Hematopoietic multipotent progenitor cell treated with erythropoietin and hydrocortisone succinate and interleukin-3 and kit ligand, for 6 days (in vitro differentiated cells): ENCODE measurements at regions not wholly inside any gene's neighbourhood (a gene's known extent, or its start where the extent isn't known, plus 50 kb on each side); places are given as distances from the start of the nearest gene placed in this dataset.
"Not testable (repeated sequence)": the region's sequence is repeated elsewhere in the genome, so short reads cannot be mapped to it uniquely, and the experiment has no call there.

Experiments used
- DNase-seq: peaks from one replicate; pipeline ENCODE4 v3.0.0-alpha.2; 2015

DNA sequence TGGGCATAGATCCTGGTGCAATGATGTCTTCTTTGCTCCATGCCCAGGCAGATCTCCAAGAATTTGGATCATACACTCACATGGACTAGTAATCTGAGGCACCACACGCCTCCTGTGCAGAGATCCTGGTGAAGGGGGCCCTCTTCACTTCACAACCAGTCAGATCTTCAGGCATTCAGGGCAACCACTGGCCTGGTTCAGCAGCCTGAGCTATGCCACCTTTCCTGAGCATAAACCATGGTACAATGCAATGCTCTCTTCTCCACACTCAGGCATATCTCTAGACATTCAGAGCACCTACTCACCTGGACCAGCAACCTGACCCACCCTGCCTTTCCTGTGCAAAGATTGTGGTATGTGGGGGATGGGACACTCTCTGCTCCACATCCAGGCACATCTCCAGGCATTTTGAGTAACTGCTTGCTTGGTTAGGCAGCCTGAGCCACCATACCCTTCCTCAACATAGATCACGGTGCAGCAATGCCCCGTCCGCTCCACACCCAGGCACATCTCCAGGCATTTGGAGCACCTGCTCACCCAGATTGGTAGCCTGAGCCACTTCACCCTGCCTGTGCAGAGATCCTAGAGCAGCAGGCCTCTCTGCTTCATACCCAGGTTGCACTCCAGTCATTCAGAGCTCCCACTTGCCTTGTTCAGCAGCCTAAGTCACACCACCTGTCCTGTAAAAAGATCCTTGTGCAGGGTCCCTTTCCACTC, 532.2 kb upstream of the STEAP1 start:
- no peak for DNase-seq

DNA sequence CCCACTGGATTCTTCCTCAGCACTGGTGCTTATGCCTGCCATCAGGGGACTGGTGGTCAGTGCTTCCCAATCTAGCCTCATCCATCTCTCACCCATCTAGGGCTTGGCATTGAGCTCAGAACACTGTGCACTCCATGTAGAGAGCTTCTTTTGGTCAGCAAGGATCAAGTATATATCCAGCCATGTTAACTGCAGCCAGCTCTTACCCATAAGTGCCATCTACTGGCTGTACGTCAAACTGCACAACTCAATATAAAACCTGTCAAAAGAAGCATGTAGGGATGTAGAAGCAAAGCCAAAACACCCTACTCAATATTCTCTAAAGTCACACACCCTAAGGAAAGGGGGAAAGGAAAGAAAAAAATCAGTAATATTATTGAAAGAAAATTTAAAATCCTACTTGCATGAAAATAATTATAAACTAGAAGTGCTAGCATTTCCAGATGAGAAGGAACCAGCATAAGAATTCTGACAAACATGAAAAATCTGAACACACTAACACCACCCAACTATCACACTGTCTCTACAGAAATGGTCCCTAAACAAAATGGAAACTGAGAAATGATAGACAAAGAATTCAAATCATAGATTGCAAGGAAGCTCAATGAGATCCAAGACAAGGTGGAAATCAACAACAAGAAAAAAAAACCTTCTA, 531.1 kb upstream of the STEAP1 start:
- DNase-seq = peak; percentile 63

DNA sequence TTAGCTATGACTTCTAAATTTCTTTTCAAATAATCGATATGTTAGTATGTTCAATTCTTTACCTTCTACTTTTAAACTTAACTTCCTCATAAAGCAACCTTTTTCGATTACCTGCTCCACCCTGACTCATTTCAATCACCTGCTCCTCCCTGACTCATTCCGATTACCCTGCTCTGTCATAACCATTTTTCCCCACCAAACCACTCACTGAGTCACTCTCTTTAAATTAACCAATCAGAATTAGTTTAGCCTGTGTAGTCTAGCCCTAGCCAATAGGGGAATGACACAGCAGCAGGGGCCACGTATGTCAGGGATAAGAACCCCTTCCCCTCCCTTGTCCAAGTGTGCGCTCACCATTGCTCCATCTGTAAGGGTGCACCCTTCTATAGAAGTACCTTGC, 530.1 kb upstream of the STEAP1 start:
- DNase-seq = not testable (repeated sequence)

DNA sequence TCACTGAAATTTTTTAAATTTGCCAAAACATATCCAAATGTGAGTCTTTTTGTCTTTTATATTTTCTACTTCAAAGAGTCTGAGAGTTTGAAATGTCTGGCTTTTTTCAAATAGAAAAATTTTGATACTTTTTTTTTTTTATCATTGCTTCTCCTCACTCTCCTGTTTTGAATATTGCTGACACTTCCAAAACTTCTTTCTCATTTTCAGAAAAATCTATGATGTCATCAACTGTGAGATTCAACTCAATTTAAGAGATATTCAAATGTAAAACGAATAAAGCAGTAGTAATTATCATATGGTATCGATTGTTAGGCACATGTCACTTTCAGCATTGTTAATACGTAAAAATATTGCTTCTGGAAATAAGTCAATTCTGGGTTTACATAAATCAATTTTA, 505.8 kb upstream of the STEAP1 start:
- no peak for DNase-seq

DNA sequence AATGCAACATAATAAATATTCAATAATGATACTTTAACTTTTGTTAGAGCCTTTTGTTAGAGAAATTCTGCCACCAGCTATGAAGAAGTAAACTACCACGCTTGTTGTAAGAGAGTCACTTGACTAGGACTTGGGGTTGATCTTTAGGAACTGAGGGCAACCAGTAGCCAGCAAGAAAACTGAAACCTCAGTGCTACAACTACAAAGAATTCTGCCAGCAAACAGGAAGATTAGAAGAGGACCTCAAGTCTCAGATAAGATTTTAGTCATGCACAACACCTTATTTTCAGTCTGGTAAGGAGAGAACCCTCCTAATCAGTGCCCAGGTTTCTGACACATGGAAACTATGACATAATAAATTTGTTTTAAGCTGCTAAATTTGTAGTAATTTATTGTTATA, 498.3 kb upstream of the STEAP1 start:
- no peak for DNase-seq

DNA sequence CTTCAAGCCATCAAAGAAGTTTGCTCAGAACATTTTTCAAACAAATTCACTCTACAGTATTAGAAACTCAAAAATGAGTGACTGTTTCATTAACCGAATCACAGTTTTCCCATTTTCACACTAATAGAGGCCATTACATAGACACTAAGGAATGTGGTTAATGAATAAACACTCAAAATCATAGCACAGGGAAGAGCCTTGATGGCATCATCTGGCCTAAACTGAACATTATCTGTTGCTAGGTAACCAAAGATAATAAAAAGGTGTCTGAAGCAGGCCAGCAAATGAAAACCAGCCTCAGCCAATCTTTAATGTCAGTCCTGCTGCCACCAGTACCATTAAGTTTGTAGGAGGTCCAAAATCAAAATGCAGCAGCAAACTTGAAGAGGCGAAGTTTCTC, 492.4 kb upstream of the STEAP1 start:
- no peak for DNase-seq

DNA sequence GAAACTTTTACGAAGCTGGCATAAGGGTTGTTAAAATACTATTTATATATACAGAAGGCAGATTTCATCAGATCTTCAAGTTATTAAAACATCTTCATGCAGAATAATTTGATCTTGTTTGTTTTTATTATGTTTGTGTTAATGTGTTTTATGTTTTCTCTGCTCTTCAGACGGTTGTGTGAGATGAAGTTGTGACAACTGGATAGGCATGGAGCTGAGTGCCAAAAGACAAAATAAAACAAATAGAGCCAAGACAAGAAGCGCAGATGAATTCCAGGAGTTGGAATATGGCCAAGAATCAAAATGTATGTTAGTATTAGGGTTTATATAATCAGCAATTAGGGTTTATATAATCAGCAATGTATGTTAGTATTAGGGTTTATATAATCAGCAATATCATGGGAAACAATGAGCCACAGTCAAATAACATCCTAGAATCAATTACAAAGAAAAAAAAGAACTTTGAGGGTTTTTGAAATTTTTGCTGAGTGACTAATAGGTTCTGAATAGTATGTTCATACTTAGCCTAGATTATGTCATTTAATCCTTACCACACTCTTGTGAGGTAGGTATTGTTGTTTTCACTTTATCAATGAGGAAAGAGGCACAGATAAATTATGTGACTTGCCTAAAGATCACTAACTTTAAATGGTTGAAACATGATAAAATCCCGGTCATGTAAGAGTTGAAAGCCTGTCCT, 488.0 kb upstream of the STEAP1 start:
- no peak for DNase-seq

DNA sequence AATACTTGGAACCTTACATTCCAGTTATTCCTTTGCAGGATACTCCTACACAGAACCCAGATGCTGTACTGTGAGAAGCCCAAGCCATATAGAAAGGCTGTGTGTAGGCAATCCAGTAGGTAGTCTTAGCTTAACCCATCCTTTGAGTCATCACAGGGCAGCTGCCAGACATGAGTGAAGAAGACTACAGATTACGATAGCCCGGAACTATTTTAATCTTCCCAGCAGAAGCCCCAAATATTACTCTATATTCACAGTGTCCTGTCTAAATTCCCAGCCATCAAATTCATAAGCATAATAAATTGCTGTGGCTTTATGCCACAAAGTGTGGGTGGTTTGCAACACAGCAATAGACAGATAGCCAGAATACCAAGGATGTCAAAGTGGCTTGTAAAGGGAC, 474.1 kb upstream of the STEAP1 start:
- no peak for DNase-seq

DNA sequence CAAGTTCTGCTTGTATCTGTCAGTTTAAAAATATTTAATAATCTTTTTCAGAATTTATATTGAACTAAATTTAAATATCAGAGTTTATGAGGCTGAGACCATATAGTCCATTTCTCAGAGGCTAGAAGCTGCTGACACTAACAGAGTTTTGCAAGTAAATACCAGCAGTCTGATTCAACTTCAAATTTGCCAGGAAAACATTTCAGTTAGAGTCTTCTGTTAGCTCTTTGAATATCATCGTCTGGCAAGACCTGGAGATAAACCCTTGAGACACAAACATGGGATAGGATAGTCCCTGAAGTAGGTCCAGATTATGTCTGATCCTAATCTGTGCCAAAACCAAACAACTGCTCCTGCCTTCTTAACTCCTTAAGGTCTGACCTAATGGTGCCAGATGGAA, 472.8 kb upstream of the STEAP1 start:
- no peak for DNase-seq

DNA sequence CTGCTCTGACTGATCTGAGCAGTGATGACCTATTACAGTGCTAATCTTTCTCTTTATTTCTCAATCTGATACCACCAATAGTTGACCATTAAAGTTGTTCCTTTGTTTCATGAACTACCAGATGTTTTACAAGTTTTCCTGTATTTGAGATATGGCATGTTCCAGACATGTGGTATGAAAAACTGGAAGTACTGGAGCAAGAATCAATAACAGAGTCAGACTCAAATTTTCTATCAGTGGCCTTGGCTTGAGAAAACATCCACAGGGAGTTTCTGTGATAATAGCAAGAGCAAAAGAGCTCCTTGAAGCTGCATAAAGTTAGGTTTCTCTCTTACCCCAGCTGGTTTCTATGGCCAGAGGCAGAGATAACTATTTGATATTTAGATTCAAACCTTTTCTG, 469.0 kb upstream of the STEAP1 start:
- DNase-seq = no peak

DNA sequence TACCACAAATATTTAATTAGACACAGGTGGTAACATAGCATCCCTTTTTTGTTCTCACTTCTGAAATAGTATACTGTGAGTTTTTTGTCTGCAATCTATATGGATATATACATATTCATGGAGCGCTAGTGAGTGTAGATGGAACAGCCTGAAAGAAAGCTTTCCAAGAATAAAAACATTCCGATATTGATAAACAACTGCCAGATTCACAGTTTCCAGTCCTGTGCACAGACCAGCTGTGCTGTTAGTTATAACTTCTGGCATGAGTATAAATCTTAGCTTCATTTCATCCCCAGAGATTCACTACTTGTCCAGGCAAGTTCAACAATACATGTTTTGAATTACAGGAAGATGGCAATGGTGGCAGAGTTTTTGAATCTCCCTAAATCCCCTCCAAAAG, 467.1 kb upstream of the STEAP1 start:
- no peak for DNase-seq

DNA sequence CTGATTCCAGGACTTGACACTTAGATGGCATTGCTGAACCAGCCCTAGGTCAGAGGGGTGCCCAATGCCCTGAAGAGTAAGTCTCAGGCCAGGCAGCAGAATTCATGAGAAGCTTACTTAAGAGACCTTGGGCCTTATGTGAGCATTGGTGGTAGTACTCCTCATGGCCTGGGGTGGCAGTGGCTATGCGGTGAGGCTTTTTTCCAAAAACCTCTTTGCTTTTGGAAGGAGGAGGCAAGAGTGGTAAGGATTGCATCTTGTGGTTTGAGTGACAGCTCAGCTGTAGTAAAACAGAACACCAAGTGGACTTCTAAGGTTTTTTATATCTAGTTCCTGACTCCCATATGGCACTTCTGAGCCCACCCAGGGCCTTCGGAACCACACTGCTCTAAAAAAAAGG, 459.0 kb upstream of the STEAP1 start:
- no peak for DNase-seq

DNA sequence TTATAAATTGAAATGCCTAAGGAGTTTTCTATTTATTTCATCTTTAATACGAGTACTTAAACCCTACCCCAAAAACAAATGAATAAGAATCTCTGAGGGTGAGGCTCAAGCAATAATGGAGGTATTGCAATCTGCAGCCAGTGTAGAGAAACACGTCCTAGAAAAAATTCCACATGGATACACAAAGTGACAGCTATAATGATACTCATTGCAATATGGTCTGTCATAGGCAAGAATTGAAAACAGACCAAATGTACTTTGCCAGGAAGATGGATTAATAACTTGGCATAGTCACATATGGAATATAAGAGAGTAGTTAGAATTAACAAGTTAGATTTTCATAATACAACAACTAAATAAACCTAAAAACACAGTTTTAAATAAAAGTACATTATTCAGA, 440.1 kb upstream of the STEAP1 start:
- DNase-seq = no peak

DNA sequence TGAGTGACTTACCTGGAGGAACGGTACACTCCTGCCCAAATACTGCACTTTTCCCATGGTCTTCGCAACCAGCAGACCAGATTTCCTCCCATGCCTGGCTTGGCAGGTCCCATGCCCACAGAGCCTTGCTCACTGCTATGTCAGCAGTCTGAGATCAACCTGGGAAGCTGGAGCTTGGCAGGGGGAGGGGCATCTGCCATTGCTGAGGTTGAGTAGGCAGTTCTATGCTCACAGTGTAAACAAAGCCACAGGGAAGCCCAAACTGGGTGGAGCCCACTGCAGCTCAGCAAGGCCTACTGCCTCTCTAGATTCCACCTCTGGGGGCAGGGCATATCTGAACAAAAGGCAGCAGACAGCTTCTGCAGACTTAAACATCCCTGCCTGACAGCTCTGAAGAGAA, 435.3 kb upstream of the STEAP1 start:
- not testable (repeated sequence) for DNase-seq

DNA sequence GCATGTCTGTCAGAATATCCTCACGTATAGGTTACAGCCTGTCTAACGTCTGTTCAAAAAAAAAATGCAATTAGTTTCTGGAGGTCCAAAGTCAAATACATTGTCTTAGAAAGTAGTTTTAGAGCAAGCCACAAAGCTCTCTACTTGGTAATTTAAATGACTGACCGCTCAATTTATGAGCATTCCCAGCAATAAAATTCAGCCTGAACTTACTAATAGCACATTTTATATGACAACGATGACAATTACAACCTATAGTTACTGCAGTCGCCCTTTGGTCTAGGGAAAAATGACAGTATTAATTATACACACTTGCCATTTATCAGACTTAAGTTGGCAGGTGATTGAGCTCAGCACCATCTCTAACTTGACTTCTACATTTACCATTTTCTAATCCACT, 425.8 kb upstream of the STEAP1 start:
- DNase-seq = no peak

DNA sequence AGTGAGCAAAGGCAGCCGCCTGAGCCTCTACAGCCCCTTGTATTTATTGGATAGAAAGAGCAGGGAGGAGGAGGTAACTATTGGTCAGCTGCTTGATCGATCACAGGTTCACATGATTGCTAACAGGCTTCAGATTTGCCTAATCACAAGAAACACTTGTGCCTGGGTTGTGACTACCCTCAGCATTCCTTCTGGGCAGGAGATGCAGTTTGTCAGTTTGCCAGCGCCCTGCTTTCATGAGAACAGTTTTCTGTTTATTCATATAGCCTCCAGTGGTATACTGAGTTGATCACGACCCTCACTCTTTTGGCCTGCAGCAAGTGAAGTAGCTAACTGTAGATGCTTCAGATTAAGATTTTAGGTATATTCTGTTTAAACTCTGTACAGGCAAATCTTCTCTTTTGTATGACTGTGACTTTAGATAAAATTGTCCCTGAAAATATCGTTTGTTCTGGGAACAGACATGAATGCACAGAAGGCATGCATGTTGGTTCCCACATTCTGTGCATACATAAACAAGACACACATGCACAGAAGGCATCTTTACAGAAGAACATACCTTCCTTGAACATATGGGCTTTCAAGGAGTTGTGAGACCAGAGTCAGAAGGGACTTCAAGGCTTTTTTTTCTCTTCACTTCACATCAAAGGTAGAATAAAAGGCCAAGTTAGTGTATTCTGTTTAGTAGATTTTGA, 422.4 kb upstream of the STEAP1 start:
- DNase-seq = no peak

DNA sequence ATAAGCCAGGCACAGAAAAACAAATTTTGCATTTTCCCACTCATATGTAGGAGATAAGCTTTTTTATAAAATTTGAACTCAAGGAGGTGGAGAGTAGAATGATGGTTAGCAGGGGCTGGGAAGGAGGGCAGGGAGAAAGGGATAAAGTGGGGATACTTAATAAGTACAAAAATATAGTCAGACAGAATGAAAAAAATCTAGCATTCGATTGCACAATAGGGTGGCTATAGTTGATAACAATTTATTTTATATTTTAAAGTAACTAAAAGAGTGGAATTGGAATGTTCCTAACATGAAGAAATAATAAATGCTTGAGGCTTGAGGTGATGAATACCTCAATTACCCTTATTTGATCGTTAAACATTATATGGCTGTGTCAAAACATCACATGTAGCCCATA, 415.7 kb upstream of the STEAP1 start:
- DNase-seq = no peak

DNA sequence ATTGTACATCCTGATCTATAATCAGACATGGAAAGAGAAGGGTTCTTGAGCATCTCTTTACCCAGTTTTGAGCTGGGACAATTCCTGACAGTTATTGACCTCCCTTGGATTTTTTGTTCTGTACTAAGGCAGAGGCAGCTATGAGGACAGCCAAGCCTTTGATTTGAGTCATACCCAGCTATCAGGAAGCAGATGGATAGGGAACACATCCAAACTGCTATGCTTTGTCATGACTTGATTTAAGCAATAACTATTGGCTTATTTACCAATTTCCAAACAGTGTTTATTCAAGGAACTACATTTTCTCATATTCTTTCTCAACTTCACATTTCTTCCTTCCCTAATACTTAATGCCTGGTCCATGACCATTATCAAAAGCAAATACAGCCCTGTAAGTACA, 396.4 kb upstream of the STEAP1 start:
- no peak for DNase-seq

DNA sequence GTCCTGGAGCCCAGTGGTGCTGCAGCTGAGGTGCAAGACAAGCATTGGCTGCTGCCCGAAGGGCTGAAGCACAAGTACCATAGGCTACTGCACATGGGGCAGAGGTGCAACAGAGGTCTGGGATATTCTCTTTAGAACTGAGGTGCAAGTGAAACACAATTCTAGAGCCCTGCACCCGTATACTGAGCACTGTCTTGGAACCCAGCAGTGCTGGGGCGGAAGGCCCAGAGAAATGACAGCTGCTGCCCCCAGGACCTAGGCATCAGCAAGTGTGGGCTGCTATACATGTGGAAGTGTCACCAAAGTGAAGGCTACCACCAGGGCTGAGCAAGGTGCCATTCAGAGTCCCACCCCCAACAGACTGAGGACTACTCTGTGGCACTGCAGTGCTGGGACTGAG, 393.6 kb upstream of the STEAP1 start:
- DNase-seq = no peak

DNA sequence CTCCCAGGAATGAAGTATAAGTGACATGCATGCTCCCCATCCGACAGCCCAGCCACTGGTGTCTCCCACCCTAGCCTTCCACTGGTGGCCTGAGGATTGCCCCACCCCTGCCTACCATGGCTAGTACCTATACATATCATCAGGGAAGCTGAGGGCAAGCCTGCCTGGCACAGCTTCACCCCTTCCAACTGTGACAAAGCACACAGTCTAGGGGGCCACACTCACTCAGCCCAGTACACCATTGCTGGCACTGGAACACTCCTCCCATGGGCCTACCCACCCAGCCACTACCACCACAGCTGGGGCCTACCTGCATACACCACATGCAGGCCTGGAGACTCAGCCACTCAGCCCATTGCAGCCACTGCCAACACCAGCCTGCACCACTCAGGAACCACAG, 393.1 kb upstream of the STEAP1 start:
- DNase-seq = no peak

DNA sequence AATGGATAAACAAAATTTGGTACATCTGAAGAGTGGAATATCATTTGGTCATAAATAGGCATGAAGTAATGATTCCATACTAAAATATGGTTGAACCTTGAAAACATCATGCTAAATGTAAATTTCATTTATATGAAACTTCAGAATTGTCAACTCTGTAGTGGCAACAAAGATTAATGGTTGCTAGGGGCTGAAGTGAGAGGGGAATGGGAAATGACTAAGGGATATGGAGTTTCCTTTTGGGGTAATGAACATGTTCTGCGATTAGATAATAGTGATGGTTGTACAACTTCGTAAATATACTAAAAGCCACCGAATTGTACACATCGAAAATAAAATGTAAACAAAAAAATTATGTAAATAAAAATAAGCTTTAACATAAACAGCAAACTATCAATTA, 384.1 kb upstream of the STEAP1 start:
- peak; percentile 8 for DNase-seq

DNA sequence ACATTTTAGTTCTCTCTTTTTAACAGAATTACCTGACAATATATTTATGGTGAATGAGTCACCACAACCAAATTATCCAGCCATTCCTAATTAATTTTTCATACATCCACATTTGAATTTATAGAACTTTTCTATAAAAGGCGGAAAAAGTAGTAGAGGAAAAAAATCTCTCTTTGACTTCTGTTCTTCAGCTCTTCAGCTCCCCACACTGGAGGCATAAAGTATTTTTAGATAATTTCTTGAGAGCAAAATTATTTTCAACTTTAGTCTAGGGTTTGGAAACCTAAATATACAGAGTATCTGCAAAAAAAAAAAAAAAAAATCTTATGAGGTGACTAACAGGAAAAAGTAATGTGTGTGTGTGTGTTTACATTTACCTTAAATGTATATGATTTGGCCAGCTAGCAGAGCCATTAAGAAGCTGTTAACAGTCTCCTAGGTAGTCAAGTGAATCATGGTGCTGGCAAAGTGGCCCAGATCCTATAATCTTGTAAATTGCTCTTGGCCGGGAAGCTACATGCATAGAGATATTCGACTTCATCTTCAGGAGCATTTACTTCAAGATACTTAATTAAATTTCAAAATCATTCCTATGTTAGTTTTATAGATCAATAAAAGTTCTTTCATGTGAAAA, 383.1 kb upstream of the STEAP1 start:
- peak; percentile 4 for DNase-seq

DNA sequence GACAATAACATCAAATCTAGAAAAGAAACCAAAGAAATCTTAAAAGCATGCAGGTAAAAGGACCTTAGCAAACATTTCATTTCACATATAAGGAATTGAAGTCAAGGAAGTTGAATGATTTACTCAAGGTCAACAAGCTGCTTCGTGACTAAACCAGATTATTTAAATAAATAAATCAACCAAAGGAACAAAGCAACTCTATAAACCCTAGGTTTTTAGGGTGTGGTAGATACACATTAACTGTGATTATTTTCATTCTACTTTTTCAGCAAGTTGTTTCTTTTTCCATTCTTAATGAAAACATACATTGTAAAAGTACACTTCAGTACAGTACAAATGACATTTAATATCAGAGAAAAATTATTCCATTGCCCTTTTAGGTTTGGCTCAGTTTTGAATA, 382.0 kb upstream of the STEAP1 start:
- no peak for DNase-seq
